Stromal cell of bone marrow (primary cell): ENCODE measurements at regions not wholly inside any gene's neighbourhood (a gene's known extent, or its start where the extent isn't known, plus 50 kb on each side); places are given as distances from the start of the nearest gene placed in this dataset.
"Not testable (repeated sequence)": the region's sequence is repeated elsewhere in the genome, so short reads cannot be mapped to it uniquely, and the experiment has no call there.

Experiments
- DNase-seq: peaks from one replicate; pipeline ENCODE4 v3.0.0-alpha.2; 2012; ENCODE audit warnings: low read depth

GRCh38 chr9:102941868-102942267, 53.3 kb upstream of the CYLC2 start:
- DNase-seq: no peak

DNA sequence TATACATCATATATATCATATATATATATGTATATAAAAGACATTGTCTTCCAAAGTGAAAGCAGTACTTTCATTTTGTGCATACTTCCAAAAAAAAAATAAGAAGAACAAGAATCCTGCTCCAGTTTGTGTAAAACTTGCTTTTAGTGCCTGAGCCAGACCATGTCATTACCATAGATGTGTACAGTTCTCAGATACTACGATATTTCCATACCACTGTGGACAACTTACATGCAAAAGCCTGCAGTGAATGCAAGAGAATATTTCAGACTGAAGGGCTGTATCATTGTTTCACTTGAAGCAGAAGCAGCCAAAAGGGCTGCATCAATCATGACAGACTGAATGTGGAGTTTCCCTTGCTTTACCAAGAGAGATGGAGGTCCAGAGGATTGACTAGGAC, 72.6 kb upstream of the CYLC2 start:
- DNase-seq: no peak

GRCh38 chr9:102911185-102911584, 83.9 kb upstream of the CYLC2 start:
- no peak for DNase-seq

DNA sequence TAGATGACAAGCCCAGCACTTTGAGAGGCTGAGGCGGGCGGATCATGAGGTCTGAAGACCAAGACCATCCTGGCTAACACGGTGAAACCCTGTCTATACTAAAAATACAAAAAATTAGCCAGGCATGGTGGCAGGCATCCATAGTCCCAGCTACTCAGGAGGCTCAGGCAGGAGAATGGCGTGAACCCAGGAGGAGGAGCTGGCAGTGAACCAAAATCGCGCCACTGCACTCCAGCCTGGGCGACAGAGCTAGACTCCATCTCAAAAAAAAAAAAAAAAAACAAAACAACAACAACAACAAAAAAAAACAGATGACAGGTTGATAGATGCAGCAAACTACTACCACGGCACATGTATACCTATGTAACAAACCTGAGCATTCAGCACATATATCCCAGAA, 89.3 kb upstream of the CYLC2 start:
- DNase-seq: not testable (repeated sequence)

DNA sequence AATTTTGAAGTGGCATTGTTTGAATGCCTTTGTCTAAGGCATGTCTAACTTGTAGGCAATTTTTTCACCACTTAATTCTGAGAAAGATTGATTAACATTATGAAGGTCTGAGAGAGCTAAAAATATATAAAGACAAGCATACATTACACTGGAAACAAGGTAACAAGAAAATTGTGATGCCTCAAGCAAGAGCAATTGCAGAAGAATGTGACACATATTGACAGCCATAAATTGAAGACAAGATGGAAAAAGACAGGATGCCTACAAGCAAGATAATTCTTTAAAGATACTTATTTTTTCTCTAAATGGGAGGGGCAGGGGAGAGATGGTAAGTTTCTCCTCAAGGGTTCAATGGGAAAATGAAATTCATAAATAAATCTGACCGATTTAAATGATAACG, 103.1 kb upstream of the CYLC2 start:
- no peak for DNase-seq

DNA sequence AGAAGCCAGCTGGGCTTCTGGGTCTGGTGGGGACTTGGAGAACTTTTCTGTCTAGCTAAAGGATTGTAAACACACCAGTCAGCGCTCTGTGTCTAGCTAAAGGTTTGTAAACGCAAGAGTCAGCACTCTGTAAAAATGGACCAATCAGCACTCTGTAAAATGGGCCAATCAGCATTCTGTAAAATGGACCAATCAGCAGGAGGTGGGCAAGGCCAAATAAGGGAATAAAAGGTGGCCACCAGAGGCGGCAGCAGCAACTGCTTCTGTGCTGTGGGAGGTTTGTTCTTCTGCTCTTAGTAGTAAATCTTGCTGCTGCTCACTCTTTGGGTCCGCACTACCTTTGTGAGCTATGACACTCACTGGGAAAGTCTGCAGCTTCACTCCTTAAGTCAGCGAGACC, 106.4 kb upstream of the CYLC2 start:
- not testable (repeated sequence) for DNase-seq

GRCh38 chr9:102875687-102876086, 119.4 kb upstream of the CYLC2 start:
- DNase-seq: no peak

- DNase-seq: peak; percentile 27
These were observed 127.6 kb upstream of the CYLC2 start for GRCh38 chr9:102867488-102867887.

- no peak for DNase-seq
These were observed 132.7 kb upstream of the CYLC2 start for GRCh38 chr9:102862478-102862877.

DNA sequence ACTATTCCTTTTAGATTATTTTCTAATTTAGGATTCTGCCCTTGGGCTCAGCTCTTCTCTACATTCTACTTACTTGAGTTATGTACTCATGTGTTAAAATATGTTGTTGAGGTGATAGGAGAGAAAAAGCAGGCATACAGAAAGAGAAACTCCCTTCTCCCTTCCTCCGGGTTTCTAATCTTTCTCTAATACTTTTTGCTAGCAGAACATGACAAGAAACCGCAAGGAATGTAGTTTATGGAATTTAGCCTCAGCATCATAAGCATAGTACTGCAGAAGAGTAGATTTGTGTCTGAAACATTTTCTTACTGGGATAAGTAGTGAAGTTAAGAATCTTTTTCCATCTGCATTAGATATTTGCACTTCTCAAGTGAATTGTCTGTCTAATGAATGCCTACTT, 139.5 kb upstream of the CYLC2 start:
- DNase-seq: peak; percentile 1

DNA sequence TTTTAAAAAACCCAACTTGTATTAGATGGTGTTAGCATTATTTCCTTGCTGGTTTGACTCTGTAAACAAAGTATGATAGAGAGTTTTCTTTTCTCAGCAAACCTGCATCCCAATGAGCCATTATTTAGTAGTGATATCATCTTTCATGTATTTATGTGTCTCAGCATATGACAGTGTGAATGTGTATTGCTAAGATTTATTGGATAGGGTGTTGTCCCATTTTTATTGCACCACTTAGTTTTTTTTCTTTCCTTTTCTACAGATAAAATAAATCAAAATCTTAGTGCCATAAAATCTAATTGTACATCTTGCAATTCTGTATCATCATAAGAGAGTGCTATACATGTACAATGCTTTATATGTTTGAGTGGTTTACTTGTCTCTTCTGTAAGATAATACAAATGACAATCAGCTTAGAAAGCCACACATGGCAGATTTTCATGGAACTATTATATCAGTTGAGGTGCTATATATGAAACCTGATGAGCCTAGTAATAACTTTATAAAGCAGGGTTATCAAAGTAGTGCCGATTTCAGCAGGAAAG, 149.2 kb upstream of the CYLC2 start:
- DNase-seq: no peak

- DNase-seq: no peak
These were observed 150.4 kb upstream of the CYLC2 start for GRCh38 chr9:102844716-102845115.

- DNase-seq: no peak
These were observed 152.7 kb upstream of the CYLC2 start for GRCh38 chr9:102842423-102842822.

DNA sequence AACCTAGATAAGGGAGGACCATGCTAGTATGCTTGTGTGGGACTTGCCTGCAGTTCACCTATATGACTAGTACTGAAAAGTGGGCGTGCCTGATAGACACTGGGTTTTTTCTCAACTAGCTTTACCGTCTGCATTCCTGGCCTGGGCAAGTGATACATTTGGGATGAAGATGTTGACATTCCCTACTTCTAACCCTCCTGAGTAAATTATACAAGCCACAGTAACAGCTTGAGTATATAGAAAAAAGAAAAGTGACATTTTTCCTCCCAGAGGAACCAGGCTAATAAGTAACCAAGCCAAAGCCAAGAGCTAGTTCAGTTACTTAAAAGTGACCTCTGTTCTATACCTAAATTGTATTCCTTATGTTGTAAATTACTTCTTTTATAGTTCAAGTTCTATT, 153.8 kb upstream of the CYLC2 start:
- DNase-seq: no peak

- DNase-seq: no peak
These were observed 154.8 kb upstream of the CYLC2 start for GRCh38 chr9:102840335-102840734.

DNA sequence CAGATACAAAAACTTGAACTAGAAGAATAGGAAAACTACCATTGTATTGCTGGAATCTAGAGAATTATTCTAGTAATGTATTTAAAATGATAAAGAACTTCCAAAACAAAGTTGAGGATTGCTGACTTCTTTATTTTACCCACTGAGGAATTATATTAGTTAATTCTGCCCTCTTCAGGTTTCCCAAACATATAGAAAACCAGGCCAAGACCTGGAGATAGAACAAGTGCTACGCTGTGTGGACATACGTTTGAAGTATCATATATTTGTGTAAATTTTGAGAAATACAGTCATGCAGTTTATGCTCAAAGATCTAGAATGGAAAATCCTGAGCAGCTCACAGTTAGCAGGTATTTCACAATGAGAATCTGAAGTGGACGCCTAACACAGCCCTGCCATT, 162.3 kb upstream of the CYLC2 start:
- no peak for DNase-seq

DNA sequence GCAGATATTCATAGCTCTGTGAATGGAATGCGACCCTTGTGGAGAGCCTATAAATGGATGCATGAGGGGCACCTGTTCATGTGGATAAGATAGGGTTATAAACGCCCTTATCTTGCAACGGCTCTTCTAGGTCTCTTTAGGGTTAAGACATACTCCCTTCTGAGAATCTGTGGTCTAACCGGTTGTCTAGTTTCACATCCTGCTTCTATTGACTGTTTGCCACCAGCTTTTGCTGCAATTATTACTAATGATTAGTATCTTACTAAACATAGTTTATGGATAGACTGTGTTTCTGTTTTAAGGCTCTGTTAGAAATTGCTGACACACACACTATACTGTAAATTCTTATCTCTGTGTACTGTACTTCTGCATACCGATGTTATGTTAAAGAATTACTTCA, 198.9 kb upstream of the CYLC2 start:
- no peak for DNase-seq

DNA sequence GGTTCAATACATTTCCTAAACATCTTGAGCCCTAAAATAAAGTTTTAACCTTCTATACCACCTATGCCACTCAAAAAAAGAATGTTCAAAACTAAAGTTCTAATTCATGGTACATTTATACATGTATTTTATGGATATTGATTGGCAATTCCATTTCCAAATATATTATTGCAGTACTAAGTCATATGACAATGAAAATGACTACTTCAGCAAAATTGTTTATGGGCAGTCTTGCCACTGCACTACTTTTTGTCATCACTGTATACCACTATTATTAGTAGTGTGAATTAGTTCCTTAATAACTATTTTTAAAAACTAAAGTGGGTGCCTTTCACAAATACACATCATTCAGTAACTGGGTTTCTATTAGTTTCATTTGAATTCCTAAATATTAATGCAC, 199.6 kb upstream of the CYLC2 start:
- no peak for DNase-seq

- DNase-seq: peak; percentile 5
These were observed 215.8 kb upstream of the CYLC2 start for GRCh38 chr9:102779356-102779755.

DNA sequence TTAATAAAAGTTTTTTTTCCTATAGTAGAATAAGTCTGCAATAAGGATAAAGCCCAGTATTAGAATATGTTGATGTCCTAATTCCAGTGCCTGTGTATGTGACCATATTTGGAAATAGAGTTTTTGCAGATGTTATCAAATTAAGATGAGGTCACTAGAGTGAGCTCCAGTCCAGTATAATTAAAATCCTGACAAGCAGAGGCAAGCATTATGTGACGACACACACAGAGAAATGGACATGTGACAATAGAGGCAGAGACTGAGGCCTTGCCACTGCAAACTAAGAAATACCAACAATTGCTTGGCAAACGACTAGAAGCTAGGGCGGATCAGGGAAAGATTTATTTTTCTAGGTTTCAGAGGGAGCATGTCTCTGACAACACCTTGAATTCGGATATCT, 216.4 kb upstream of the CYLC2 start:
- no peak for DNase-seq

DNA sequence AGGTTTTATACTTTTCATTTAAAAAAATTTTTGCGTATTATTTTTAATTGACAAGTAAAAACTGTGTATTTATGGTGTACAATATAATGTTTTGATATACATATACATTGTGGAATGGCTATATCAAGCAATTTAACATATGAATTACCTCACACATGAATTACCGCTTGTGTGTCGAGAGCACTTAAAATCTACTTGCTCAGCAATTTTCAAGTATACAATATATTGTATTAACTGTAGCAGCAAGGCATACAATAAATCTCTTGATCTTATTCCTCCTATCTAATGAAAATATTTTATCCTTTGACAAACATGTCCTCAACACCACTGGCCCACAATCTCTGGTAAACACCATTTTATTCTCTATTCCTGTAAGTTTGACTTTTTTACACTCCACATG, 224.4 kb upstream of the CYLC2 start:
- DNase-seq: no peak

GRCh38 chr9:102769307-102769706, 225.8 kb upstream of the CYLC2 start:
- no peak for DNase-seq

DNA sequence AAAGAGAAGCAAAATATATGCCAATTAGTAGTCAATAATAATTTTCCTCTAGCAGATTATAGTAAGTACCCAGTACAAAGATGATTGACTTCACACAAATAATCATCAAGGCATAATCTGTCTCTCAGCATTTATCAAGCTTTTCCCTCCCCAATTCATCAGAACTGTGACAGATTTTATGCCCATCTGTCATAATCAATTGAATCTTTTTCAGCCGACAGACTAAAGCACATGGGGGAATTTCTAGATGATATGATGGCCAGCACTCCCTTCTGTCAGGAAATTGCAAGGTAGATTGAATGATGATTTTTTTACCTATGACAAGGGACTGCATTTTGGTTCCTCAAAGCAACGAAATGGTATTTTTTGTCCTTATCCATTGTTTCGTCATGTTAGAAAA, 227.1 kb upstream of the CYLC2 start:
- no peak for DNase-seq

GRCh38 chr9:102767076-102767475, 228.1 kb upstream of the CYLC2 start:
- no peak for DNase-seq

DNA sequence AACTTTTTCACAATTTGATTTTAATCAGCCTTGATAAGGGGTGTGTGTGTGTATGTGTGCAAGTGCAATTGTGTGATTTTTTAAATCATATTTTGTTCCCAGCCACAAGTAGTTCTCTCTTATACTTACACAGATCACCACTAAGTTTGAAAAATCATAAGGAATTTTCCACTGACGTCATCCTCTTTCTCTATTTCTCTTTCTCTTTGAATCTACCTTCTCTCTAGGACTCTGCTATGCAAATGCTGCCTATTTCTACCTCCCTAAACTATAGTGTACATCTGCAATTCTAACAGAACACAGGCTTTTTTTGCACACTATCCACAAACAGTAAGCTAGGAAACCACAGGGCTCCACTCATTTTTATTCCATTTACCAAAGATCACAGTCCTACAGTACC, 254.6 kb upstream of the CYLC2 start:
- no peak for DNase-seq
